ENCODE measurements at regions not wholly inside any gene's neighbourhood (a gene's known extent, or its start where the extent isn't known, plus 50 kb on each side); places are given as distances from the start of the nearest gene placed in this dataset.

DNA sequence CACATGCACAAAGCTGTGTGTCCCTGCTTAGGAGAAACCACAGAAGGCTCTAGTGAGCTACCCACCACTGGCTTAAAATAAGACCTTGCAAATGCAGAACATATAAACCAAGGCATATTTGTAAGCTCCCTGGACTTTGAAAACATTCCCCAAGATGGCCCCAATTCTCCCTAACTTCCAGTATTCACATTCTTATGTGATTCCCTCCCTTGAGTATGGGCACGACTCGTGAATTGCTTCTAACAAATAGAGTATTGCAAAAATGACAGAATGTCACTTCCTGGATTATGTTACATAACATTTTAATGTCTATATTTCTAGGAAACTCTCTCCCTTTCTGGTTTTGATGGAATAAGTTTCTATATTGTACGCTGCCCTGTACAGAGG is 131.8 kb upstream of the MCTP2 start:
- no peak for DNase-seq

DNA sequence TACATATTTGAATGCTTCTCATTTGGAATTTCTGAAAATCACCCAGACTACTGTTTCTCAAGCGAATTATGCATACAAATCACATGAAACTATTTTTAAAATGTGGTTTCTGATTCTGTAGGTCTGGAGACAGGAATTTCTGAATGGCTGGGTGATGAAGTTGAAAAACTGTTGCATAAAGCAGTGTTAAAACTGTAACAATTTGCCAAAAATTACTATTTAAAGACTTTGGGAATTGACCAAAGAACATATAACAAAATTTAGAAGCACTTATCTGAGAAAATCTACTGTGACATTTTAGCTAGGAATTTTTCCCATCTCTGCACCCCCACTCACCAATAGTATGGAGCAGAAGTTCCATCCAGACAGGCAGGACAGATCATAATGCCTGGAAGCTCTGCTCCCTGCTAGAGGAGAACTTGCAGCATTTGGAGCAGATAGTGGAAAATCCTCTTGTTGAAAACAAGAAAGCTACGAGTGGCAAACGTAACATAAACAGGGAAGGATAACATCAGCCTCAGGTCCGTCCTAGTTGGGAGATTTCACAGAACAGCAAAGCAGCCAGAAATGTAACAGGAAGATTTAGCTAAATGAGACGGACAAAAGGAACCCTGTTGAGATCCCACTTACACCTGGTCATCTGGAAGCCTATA is 132.3 kb upstream of the MCTP2 start:
- DNase-seq = no peak

DNA sequence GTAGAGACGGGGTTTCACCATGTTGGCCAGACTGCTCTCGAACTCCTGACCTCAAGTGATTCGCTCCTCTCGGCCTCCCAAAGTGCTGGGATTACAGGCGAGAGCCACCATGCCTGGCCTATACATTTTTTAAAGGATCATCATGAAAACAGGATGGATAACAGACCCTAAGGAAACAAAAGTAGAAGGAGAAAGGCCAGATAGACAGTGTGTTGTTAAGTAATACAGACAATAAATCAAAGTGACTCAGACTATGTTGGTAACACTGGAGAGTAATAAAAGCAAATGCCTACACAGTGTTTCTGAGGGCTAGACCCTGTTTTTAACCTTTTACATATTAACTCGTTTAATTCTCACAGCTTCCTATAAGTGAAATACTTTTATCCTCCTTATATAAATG is 133.8 kb upstream of the MCTP2 start:
- no peak for DNase-seq

DNA sequence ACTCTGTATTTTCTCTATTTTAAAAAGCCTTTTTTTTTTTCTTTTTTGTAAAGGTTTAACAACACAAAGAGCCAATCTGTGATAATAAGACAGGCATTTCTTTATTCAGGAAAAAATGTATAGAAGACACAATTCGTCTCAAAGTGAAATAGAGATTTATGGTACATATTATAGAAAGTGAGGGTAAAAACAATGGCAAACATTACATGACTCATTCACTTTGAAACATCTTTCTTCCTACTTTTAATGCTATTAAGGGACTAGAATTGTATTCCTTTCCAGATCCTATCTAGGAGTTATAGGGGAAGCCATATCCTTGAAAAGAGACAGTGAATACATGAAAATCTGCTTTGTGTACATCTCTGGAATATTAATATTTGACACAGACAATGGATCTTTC is 137.1 kb upstream of the MCTP2 start:
- DNase-seq = no peak

DNA sequence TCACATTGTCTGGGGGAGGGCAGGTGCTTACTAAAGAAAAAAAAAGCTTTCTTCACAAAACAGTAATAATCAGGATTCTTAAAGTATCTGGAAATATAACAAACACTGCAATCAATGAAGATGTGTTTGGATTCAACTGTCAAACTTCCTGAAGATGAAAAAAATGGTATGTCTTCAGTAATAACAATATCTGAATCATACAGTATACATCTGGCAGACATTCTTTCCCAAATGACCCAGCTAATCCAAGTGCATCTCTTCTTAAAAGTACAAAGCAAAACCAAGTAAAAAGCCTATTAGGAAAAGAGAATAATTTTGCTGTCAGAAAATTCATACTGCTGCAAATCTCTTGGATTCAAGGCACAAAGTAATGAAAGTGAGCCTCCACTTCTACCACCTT is 145.0 kb upstream of the MCTP2 start:
- no peak for DNase-seq

DNA sequence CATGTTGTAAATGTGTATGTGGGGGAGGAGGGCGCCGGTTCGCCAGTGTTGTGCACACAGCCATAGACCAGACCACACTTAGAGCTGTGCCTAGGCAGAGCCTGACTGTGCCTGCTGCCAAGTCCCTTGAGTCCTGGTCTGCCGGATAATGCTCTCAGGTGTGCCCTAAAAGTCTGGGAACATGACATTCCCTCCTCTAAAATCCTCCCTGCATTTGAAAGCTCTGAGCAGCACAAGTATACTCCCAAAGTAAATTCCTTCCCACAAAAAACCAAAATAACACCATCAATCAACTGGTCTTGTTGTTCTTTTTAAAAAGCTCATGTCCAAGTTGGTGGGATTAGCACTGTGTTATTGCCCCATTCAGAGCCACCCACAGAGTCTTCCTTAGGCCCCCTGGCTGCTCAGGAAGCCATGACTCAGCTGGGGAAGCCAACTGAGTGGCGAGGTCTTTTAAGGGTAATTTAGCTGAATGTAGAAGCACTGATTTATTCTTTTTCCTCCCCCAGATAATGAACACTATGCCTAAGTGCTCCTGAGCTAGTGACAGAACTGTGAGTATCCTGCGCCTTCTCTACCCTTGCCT is 147.8 kb upstream of the MCTP2 start:
- no peak for DNase-seq

DNA sequence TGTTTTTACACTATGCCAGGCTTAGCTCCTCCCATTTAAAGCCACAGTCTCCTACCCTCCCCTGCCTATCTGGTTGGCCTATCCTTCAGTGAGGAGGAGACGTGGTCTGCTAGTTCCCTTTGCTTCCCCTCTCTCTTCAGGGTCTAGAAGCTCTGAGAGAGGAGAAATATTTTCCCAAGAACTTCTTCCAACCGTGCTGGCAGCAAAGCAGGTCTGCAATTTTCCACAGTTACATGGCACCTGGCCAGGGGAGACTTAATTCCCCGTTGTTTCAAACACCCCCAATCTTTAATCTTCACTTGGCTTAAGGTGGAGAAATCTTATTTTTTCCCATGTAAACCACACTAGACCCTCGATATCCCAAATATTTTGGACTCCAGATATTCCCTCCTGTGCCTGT is 149.5 kb upstream of the MCTP2 start:
- no peak for DNase-seq

DNA sequence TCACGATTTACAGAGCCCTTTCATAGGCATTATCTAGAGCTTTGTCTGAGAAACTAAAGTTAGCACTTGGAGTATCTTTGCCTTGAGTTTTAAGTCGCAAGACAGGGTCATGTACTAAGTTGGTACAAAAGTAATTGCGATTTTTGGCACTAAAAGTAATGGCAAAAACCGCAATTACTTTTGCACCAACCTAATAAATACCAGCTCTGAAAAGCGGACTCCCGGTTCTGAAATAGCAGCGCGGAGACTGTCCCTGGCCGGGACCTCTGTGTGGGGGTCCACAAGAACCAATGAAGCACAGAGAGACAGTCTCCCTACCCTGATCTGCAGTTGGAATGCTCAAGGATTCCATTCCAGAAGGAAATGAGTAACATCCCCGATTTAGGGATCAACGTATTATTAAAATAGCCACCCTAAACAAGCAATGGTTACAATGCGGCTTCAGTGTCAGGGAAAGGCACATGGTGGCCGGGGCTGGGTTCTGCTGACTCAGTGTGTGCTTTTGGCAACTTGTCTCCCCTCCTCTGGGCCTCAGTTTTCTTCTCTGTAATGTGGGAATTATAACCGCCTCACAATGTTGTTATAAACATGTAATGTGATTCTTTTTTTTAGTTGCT is 150.3 kb upstream of the MCTP2 start:
- no peak for DNase-seq

DNA sequence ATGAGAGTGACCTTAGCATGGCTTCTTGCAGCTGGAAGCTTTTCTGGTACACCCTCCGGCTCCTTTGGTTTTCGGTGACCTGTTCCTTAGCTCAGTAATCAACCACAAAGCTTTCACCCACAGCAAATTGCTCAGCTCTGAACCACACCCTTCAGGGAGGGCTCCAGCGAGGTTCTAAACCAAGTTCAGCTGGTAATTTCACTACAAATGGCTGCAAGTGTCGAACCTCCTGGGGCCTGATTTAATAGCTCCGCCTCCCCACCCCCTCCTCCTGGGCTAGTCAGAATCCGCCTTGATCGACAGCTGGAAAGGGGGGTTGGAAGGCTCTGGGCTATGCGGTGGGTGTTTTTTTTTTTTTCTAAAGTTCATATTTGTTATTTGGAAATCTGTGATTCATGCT is 150.9 kb upstream of the MCTP2 start:
- DNase-seq = no peak

DNA sequence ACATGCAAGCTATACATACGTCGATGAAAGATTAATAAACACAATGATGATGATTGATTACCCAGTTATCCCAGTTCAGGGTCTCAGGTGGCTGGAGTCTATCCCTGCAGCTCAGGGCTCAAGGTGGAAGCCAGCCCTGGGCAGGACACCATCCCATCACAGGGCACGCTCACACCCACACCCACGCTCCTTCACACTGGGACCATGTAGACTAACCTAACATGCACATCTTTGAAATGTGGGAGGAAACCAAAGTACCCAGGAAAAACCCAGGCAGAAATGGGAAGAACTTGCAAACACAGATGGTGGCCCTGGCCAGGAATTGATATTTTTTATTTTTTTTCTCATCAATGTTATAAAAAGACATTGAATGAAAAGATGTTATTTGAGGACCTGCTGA is 151.4 kb upstream of the MCTP2 start:
- no peak for DNase-seq

DNA sequence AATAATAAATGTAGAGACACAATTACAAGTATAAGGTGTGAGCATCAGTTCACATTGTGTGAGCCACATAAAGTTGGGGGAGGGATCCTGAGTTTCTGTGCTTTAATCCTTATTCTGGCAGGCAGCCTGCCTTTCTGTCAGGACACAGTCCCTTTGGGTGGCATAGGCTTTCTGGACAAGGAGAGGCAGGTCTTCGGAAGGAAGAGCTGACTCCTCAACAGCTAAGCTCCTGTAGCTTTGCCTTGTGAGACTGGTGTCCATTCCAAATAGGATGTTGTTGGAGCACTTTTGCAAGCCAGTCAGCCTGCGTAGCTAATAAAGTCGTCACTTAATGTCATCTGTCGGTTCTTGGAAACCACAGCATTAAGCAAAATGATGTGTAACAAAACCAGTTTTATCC is 151.9 kb upstream of the MCTP2 start:
- DNase-seq = no peak

DNA sequence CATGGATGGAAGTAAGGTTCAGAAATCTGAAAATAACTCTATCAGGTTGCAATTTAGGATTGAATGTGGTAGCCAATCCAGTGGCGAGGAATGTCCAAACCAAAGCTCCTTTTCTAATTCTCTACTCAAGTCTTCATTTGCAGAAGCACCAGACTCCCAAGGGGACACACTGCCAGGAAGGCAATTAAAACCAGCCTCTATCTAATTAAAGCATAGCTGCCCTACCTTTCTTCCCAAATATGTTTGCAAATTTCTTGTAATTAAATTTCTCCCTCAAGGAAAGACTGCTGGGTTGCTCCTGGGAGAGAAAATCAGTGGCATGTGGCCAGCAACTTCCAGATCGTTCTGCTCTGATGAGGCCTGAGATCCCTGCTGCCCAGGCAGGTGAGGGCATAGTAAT is 153.4 kb upstream of the MCTP2 start:
- DNase-seq = no peak

DNA sequence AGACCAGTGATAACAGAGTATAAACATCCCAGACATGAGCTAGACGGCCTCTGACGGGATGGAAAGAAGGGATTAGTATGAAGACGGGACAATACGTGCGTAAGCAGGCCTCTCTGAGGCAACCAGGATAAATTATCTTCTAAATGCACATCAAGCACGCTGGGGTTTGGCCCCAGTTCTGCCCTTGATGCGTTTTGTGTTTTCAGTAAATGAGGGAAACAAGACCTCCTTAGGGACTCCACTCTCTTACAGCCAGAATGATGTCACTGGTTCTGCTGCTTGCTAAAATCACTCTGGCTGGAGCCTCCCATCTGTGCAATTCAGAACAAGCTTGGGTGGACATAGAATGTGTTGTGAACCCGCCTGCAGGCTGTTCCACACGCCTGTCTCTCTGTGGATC is 156.0 kb upstream of the MCTP2 start:
- no peak for DNase-seq

DNA sequence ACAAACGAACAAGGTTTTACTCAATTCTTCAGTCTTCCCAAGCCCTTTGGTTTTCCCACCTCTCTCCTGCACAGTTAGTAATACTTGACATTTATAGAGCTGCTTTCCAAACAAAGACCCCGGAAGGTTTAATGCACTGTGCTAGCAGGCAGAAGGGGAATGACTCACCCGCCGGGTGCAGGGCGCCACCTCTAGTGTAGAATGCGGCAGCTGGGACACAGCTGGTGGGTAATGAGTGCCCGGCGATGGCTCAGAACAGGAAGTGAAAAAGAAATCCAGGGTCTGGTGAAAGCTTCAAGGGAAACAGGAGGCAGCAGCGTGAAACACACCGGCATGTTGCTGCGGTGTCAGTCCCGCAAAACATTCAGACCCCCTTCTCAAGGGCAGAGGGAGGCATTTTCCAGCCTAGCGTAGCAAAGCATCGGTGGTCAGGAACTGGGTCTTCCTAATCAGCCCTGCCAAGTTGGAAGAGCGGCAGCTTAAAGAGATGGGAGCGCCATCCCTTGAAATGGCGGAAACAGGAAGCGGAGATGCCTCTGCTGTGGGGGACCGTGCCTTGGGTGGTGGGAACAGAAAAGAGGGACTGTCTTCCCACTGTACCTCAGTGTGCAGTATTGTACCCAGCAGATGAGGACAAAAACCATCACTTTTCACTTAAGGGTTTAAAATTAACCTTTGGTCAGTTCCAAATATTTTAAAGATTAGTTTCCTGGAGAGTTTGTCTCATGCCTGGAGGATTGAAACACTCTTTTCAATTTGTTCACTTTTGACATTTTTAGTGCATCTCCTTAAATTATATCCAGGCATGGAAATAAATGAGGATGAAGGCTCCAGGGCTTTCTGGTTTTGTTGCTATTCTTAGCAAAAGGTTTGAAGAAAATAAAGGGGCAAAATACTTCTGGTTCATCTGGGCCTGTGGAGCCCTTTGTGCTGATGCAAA is 160.7 kb upstream of the MCTP2 start:
- no peak for DNase-seq

DNA sequence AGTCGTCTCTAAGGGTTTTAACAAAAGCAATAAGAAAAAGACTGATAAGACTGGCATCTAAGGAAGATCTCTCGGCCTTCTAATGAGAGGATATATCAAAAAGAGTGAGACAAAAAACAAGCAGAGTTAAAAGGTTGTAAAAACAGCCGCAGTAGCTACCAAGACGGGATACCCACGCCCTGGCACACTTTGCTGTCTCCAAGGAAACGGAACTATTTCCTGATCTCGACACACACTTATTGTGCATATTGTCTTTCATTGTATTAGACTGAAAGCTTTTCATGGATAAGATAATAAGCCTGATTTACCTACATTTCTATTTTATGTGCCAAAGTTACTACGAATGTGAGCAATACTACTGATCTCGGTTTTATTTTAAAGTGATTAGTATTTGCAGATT is 161.5 kb upstream of the MCTP2 start:
- no peak for DNase-seq

DNA sequence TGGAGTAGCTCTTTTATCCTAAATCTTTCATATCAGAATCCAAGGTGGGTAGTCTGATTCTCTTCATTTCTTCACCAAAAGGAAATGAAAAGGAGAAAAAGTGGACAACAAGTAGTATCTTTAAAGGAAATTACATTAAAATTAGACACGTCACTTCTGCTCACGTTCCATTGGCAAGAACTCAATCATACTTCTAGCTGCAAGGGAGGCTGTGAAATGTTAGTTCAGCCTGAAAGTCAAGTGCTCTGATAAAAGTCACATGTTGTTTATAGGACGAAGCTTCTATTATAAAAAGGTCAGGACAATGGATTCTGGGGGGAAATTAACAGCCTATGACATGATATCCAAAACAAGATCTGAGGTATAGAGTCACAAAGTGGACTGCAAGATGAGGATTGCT is 164.6 kb upstream of the MCTP2 start:
- DNase-seq = no peak

DNA sequence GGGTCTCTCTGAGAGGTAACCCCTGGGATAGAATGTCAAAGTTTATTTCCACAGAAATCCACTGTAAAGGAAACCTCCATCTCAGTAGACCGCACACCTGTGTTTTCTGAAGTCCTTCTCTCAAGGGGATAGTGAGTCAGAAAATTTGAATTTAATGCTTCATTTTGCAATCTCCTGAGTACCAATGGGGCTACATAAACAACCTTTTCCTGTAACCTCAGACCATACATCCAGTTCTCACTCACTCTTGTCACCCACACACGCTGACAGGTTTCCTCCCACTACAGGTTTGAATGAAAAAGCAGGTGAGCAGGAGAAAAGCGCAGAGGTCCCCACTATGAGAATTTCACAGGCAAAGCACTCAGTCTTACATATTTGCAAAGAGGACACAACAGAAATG is 165.3 kb upstream of the MCTP2 start:
- DNase-seq = no peak

DNA sequence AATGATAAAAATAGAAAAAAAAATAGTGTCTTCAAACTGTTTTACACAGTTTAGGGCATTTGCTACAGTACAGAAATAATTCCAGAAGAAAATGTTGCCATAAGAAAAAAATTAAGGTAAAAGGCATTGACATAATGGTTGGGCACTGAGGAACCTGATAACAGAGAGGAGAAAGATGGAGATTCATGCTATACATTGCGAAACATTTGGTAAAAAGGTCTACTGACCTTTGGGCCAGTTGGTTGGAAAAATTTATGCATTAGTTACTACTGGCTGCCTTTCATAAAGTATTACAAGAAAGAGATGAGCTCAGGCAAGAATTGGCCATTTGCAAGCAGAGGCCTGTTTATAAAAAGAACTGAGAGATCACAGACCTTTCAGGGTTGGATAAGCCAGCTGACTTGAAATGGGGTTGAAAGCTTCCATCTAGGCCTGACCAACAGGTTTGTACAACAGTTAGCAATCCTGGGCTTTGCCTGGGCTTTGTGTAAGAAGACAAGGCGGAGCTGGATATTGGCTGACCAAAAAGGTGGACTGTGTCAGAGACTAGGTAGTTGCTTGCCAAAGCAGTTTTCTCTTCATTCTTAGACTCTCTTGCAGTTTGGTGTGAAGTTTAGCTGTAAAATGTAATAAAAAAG is 166.6 kb upstream of the MCTP2 start:
- no peak for DNase-seq

DNA sequence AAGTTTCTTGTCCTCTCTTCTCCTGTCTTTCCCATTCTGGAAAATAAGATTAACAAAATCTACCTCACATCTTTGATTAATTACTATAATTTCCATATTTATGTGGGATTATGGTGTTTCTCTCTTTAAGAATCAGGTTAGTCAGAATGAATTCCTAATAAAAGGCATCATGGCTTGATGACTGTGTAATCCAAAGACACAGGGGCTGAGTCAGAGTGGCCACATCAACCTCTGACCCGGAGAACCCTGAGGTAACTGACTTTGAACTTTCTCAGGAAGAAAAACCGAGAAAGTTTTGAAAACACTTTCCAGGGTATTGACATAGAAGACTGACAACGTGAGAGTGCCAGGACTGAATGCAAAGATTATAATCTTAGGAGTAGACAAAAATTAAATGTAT is 170.3 kb upstream of the MCTP2 start:
- no peak for DNase-seq

DNA sequence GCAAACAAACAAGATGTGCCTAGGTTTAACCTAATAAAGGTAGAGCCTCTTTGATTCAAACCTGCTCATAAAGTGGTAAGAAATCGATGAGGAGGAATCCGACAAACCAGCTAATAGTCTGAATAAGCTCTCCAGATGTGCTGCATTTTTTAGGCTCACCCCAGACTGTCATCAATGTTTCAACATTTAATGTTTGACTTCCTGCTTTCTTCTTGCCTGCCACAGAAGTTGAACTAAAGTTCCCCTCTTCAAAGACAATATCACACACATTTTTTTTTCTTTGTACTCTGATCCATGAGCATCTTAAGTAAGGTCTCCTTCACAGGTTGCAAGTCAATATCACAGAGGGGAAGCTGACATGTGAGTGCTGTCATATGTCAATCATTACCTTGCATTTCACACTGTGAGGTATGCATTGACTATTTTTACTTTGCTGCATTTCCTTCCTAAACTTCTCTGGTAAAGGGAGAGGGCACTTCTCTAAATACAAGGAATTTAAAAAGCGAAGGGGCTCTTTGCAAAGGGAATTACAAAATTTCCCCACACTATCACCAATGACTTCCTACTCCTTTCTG is 172.3 kb upstream of the MCTP2 start:
- no peak for DNase-seq

DNA sequence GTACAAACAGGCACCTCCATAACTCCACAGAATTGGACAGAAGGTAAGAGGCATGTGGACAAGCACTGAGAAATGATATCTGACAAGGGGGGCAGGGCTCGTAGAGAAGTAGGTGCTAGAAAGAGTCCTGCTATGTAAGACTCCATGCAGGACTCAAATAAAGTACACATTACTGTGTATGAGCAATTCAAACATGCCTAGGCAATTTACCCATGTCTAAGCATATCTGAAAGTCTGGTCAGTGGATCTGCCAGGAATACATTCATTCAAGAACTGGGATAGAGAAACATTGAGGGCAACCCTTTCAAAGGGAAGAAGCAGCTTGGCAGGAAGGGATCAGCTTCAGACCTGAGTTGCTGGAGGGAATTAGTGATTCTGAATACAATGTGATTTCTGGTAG is 174.1 kb upstream of the MCTP2 start:
- DNase-seq = no peak

DNA sequence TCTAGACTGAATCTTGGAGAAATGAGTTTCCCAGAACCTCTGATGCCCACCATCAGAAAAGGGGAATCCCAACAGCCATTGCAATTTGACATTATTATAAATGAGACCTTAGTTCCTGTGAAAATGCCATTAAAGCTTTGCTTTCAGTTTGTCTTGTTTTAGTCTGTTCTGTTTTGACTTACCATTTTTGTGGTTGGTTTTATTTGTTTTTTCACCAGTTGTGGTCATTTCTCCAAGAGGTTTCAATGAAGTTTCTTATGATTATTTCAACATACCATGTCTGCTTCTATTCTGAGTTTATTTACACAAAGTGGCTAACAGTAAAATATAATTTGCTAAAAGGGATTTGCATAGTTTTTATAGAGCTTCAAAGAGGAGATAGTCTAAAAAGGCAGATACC is 175.0 kb upstream of the MCTP2 start:
- no peak for DNase-seq

DNA sequence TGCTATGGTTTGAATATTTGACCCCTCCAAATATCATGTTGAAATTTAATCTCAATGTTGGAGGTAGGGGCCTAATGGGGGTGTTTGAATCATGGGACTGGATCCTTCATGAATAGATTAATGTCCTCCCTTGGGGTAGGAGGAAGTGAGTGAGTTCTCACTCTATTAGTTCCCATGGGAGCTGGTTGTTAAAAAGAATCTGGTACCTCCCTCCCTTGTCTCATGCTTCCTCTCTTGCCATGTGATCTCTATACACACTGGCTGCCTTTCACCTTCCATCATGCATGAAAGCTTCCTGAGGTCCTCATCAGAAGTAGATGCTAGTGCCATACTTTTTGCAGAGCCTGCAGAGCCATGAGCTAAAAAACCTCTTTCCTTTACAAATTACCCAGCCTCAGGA is 177.7 kb upstream of the MCTP2 start:
- DNase-seq = no peak

Data from activated T-cell treated with anti-CD3 and anti-CD28 coated beads for 4 hours (primary cell).